MV-4-11 (cell line): ENCODE measurements at regions not wholly inside any gene's neighbourhood (a gene's known extent, or its start where the extent isn't known, plus 50 kb on each side); places are given as distances from the start of the nearest gene placed in this dataset.

Experiments used
- DNase-seq: peaks from one replicate; lab custom pipeline; 2025; lab: John Stamatoyannopoulos, UW

- no peak for DNase-seq
Observed at GRCh38 chr9:88229434-88229833, 91.2 kb upstream of the SPATA31C2 start.

- DNase-seq, result no peak
Observed at GRCh38 chr9:88224938-88225337, 86.7 kb upstream of the SPATA31C2 start.

- peak; percentile 12 for DNase-seq
Observed at GRCh38 chr9:88221105-88221504, 82.8 kb upstream of the SPATA31C2 start.

- no peak for DNase-seq
Observed at GRCh38 chr9:88220652-88221051, 82.4 kb upstream of the SPATA31C2 start.

GRCh38 chr9:88219601-88220000 is 81.3 kb upstream of the SPATA31C2 start:
- no peak for DNase-seq

DNA sequence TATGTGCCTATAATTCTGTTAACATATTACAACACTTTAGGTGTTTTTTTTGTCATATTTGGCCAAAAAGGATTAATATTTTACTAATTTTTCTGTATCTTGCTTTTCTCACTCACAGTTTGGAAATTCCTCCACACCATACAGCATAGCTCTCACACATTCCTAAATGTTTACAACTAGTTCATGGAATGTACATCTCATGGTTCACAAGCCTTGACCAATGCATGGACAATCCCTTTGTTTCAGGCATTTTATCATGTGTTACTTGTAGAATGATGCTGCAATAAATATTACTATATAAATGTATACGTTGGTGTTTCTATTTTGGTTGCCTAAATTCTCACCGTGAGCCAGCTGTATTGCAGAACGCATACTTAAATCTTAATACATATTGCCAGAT is 80.5 kb upstream of the SPATA31C2 start:
- DNase-seq, result no peak

DNA sequence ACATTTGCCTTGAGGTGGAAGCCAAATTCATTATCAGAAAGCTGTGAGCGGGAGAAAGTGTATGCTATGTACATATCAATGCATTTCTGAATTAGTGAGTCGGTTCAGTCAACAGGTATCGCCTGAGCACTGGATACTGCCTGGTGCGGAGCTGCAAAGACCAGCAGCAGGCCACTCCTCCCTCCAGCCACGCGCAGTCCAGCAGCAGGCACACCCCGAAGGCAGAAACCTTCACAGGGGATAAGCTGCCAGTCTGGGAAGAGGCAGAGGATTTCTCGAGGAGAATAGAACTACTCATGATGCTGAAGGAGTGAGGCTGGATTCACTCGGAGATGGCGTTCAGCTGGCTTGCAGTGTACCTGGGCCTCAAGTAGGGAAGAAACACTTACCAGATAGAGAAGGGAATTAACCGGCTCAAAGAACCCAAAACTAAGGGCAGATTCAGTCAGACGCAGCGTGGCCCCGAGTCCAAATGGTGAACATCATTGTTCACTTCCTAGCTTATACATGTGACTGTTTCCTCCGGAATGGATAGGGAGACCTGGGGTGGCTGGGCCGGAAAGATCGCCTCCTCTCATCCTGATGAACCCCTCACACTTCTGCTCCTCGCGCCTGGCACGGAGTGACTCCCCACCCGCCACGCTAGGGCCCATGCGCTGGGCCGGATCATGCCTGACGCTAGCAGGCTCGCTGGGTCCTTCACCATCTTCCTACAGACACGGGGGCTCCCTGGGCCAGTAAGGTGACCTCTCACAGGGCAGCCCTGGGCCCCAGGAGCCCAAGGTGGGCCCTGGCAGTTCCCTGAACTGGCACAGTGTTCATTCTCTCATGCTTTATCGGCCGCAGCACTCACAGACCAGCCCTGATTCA is 78.1 kb upstream of the SPATA31C2 start:
- no peak for DNase-seq

DNA sequence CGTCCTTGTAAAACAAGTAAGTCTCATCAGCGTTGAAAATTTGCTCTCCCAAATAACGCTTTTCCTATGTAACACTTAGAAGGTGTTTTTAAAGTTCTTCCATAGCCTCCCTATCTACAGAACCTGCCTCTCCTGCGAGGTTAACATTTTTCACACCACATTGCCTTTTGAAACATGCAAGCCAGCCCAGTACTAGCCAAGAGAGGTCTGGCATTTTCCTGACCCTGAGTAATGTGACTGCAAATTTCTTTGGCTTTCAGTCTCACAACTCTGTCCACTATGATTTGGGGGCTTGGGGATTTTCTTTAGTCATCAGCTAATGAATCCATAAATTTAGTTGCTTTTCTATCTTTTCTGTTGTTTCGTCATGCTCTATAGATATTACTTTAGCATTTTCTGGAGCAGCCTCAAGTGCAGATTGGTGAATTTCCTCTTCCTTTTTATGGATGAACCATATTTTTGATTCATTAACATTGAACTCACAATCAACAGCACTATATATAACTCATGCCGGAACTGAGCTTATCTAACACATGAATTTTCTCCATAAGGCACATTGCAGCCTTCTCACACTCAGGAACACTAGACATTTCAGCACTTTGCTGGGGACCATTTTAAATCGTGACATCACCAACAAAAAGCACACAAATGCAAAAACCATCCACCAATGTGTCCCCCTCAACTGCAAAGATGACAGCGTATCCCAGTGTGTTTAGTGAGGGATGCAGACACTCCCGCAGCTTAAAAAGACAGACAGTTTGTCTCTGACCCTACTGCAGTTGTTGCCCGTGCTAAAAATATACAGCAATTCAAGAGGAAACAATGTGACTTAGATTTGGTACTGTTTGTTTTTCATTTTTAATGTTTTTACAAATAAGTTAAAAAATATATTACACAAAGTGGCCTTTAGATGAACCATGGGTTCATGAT is 77.2 kb upstream of the SPATA31C2 start:
- DNase-seq, result no peak

GRCh38 chr9:88202321-88202720 is 64.0 kb upstream of the SPATA31C2 start:
- no peak for DNase-seq

DNA sequence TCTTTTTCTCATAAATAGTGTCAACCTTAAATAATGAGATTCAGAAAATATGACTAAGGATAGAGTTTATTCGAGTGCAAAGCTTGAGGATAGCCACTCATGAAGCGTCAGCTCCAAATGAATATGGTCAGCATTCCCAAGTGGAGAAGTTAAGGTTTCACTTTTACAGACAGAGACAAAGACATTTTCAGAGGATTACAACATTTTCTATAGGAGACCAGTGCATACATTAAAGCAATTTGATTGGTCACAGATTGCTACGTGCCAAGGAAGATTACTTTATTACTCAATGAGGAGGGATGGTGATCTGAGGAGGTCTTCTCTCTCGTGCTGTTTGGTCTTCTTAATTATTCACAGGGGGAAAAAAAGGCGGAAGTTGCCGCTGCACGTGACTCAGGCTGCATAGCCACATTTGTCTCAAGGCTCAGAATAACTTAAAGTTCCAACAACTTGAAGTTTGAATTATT is 60.1 kb upstream of the SPATA31C2 start:
- peak; percentile 83 for DNase-seq

DNA sequence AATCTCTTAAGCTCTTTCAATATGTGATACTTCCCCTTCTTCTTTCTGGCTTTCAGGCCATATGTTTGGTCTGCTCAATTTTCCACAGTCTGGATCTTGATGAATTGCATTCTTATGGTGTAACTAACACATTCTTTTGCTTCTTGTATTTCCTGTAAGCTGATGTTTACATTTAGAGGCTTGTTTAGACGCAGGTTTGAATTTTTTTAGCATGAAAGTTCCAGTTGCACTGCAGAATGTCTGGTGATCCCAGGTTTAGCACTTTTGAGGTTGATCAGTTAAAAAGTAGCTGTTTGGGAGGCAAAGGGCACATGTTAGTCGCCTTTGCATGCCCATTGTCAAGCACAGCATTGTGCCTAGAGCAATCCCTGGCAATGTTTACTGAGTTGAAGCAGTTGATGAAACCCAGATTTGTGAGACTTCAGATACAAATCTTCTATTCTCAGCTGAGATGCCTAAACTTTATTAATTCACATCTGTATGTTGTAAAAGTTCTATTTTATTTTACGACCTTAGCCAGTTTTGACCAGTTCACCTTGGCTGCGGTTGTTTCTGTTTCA is 59.6 kb upstream of the SPATA31C2 start:
- peak; percentile 84 for DNase-seq

DNA sequence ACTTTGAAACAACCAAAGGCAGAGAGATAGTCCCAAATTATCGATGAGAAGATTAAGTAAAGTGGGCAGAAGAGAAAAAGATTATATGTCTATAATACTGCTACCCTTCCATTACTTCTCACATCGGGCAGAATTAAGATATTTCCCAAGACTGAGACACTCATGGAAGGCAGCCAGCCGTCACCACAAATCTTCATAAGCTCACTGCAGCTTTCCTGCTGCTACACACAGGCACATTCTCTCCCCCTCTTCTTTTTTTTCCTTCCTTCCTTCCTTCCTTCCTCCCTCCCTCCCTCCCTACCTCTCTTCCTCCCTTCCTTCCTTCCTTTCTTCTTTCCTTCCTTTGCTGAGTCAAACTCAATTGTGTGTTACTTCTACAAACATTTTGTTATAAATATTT is 58.7 kb upstream of the SPATA31C2 start:
- peak; percentile 75 for DNase-seq

GRCh38 chr9:88196142-88196790 is 58.0 kb upstream of the SPATA31C2 start:
- DNase-seq, result no peak

DNA sequence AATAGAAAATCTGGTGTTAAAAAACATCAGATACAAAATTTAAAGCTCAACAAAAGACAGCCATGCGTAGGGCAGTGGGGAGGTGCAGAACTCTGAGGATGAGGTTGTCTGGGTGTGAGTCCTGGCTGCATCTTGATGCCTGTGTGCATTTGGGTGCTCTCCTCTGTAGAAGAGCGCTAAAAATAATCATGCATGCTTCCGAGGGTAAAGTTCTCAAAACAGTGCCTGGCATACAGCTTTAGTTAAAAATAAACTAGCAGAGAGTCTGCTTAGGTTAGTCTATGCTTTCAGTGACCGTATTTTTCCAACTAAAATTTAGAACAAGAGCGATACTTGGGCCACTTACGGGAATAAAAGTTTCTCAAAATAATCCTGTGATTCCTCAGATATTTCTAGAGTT is 55.5 kb upstream of the SPATA31C2 start:
- no peak for DNase-seq

DNA sequence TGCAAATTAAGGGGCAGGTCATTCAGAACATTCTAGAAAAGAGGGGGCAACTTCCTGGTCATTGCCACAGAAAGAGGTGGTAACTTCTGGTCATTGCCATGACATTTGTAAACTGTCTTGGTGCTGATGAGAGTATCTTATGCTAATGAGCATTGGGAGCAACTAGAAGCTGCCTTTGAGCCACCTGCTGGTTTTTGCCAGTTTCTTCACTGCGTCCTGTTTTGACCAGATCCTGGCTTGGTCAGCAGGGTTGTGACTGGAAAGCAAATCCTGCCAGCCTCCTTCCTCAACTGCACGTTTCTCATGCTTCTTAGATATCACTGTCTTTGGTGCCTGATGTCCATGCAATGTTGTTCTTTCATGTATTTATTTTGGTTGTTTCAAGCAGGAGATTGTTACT is 53.2 kb upstream of the SPATA31C2 start:
- DNase-seq, result no peak

- no peak for DNase-seq
Observed at GRCh38 chr9:88189371-88189770, 51.1 kb upstream of the SPATA31C2 start.
